Mesendoderm (in vitro differentiated cells): ENCODE measurements at regions not wholly inside any gene's neighbourhood (a gene's known extent, or its start where the extent isn't known, plus 50 kb on each side); places are given as distances from the start of the nearest gene placed in this dataset.

Experiments
- DNase-seq: peaks from one replicate; pipeline ENCODE4 v3.0.0; 2013
- H2AK5ac ChIP-seq: 2 replicates; pipeline ENCODE4 v1.6.1; 2013; ENCODE audit warnings: low read length, inconsistent platforms
- H2BK120ac ChIP-seq: 2 replicates; pipeline ENCODE4 v1.6.1; 2013; ENCODE audit warnings: low read depth, mild to moderate bottlenecking, low read length, moderate library complexity, mixed read lengths
- H2BK15ac ChIP-seq: replicated peaks from 2 replicates; pipeline ENCODE4 v1.6.1; 2013; ENCODE audit warnings: low read depth, mild to moderate bottlenecking, moderate library complexity
- H2BK5ac ChIP-seq: 2 replicates; pipeline ENCODE4 v1.6.1; 2013; ENCODE audit warnings: low read length, inconsistent platforms
- H3K18ac ChIP-seq: 2 replicates; pipeline ENCODE4 v1.6.1; 2013; ENCODE audit warnings: mild to moderate bottlenecking, low read length, mixed read lengths
- H3K23ac ChIP-seq: one replicate; pipeline ENCODE4 v1.6.1; 2013; ENCODE audit warnings: low read length
- H3K27ac ChIP-seq: 2 replicates; pipeline ENCODE4 v1.5.1; 2013; ENCODE audit warnings: low read depth, mild to moderate bottlenecking, inconsistent platforms, low read length, moderate library complexity
- H3K27me3 ChIP-seq: 2 replicates; pipeline ENCODE4 v1.6.1; 2013; ENCODE audit warnings: low read length, control low read depth, mild to moderate bottlenecking, inconsistent platforms; ENCODE audit not compliant: insufficient read depth, poor library complexity
- H3K36me3 ChIP-seq: 2 replicates; pipeline ENCODE4 v1.6.1; 2013; ENCODE audit warnings: low read length, inconsistent platforms; ENCODE audit not compliant: control insufficient read depth, insufficient read depth
- H3K4ac ChIP-seq: one replicate; pipeline ENCODE4 v1.6.1; 2013; ENCODE audit warnings: low read depth, mild to moderate bottlenecking, low read length, moderate library complexity
- H3K4me1 ChIP-seq: 2 replicates; pipeline ENCODE4 v1.6.1; 2013; ENCODE audit warnings: low read depth, low read length, inconsistent platforms; ENCODE audit not compliant: control insufficient read depth
- H3K4me2 ChIP-seq: 2 replicates; pipeline ENCODE4 v1.6.1; 2013; ENCODE audit warnings: low read length
- H3K4me3 ChIP-seq: 2 replicates; pipeline ENCODE4 v1.5.1; 2013; ENCODE audit warnings: mild to moderate bottlenecking, low read length
- H3K56ac ChIP-seq: one replicate; pipeline ENCODE4 v1.6.1; 2013; ENCODE audit warnings: low read length
- H3K79me1 ChIP-seq: 2 replicates; pipeline ENCODE4 v1.6.1; 2013; ENCODE audit warnings: low read length, inconsistent platforms
- H3K79me2 ChIP-seq: 2 replicates; pipeline ENCODE4 v1.6.1; 2013; ENCODE audit warnings: mild to moderate bottlenecking, low read length; ENCODE audit not compliant: control insufficient read depth, insufficient read depth
- H3K9ac ChIP-seq: 2 replicates; pipeline ENCODE4 v1.6.1; 2013; ENCODE audit warnings: low read length, inconsistent platforms
- H4K5ac ChIP-seq: one replicate; pipeline ENCODE4 v1.6.1; 2013; ENCODE audit warnings: low read length
- H4K8ac ChIP-seq: one replicate; pipeline ENCODE4 v1.6.1; 2013; ENCODE audit warnings: low read depth, mild to moderate bottlenecking, control low read depth, low read length, moderate library complexity
- WGBS: extraction: QIAGEN DNeasy Blood & Tissue Kit; methylation state at CpG from one replicate; pipeline ENCODE4 v1.1.7; 2013; ENCODE audit warnings: low lambda C conversion rate, missing lambda C conversion rate; ENCODE audit not compliant: insufficient coverage; ENCODE audit errors: extremely low coverage; 5-methylcytosine and 5-hydroxymethylcytosine counted together

- Histone ChIP-seq H3K79me1 (no peaks in the 10 kb centered on the region), H3K36me3 (no peaks in the 10 kb centered on the region), H3K4me1 (no peaks in the 10 kb centered on the region), H2BK5ac (no peak overlapping the region), H3K4ac (no peak overlapping the region), H3K9ac (no peak overlapping the region), H3K27ac (no peak overlapping the region), H2BK15ac (no peak overlapping the region), H2AK5ac (no peak overlapping the region), H4K5ac (no peak overlapping the region), H3K23ac (no peak overlapping the region), H3K27me3 (no peaks in the 10 kb centered on the region), H3K79me2 (no peaks in the 10 kb centered on the region), H3K4me2 (no peak overlapping the region), H4K8ac (no peak overlapping the region), H3K56ac (no peak overlapping the region), H3K4me3 (no peak overlapping the region), H3K18ac (no peak overlapping the region), H2BK120ac (no peak overlapping the region)
- no peak for DNase-seq
These were observed 574.5 kb upstream of the ZEB2 start for GRCh38 chr2:145094370-145094769.

GRCh38 chr2:145091967-145092366 lies 572.0 kb upstream of the ZEB2 start:
- Histone ChIP-seq H4K8ac (no peak overlapping the region), H3K4me3 (no peak overlapping the region), H3K23ac (no peak overlapping the region), H3K79me2 (no peaks in the 10 kb centered on the region), H3K9ac (no peak overlapping the region), H2BK5ac (no peak overlapping the region), H3K4ac (no peak overlapping the region), H3K56ac (no peak overlapping the region), H4K5ac (no peak overlapping the region), H2AK5ac (no peak overlapping the region), H3K18ac (no peak overlapping the region), H3K36me3 (no peaks in the 10 kb centered on the region), H3K79me1 (no peaks in the 10 kb centered on the region), H2BK120ac (no peak overlapping the region), H3K27me3 (no peaks in the 10 kb centered on the region), H3K4me1 (no peaks in the 10 kb centered on the region), H3K4me2 (no peak overlapping the region), H2BK15ac (no peak overlapping the region), H3K27ac (no peak overlapping the region)
- DNase-seq: no peak

DNA sequence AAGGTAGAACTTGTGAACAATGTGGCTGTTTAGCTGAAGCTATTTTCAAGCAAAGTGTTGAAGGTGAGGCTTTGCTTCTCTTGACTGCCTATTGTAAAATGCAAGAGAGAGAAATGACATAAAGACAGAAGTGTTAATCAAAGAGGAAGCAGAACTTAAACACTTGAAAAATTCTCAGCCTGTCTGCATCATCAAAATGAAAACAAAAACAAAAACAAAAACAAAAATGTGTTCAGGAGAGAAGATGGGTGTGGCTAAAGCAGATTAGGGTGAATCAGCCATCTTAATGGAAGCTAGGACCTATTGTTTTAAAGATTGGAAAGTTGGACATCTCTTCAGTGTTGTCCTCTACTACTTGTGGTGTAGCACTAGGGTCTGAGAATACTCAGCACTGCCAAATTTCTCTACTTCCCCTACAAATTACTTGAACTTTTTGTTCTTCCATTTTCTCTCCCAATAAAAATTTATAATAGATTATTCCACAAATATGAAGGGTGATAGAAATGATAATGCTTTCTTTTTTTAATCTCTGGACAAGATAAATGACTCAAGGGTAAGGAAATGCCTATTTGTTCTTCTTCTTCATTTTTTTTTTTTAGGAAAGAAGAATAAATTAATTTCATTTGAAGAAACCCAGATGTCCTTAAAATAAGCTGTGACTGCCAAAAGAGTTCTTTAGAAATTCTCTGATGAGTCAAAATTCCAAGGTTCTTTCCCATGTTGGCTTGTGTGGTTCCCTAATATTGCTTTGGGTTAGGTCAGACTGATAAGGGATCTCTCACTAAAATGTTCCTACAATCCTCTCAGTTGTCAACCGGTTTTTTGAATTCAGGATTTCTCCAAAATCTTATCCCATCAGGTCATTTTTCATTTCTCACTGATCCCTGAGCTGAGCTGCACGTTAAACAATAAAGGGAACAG lies 571.2 kb upstream of the ZEB2 start:
- Histone ChIP-seq H2BK120ac (no peak overlapping the region), H3K4ac (no peak overlapping the region), H3K4me1 (no peaks in the 10 kb centered on the region), H3K4me2 (no peak overlapping the region), H3K79me2 (no peaks in the 10 kb centered on the region), H3K4me3 (no peak overlapping the region), H4K5ac (no peak overlapping the region), H3K27ac (no peak overlapping the region), H4K8ac (no peak overlapping the region), H2BK5ac (no peak overlapping the region), H3K27me3 (no peaks in the 10 kb centered on the region), H3K36me3 (no peaks in the 10 kb centered on the region), H3K18ac (no peak overlapping the region), H2BK15ac (no peak overlapping the region), H3K23ac (no peak overlapping the region), H3K9ac (no peak overlapping the region), H3K79me1 (no peaks in the 10 kb centered on the region), H3K56ac (no peak overlapping the region), H2AK5ac (no peak overlapping the region)
- WGBS: no CpG with 5 or more reads among the region's 2 CpGs
- DNase-seq: no peak

DNA sequence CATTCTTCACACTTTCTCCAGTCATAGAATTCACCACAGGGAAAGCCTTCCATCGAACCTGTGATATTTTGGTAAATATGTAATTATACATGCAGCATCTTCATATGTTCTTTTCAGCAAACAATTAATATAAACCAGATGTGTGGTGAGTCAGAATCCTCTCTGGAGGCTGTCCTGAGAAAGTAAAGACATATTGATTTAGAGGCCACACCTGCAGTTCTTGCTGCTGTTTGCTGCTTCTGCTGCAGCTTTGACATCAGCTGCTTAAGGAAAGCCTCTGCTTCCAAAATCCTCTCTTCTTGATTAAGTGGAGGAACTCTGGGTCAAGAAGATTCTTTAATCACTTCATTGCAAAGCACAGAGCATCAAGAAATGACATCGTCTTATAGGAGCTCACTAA lies 568.8 kb upstream of the ZEB2 start:
- no peaks in the 10 kb centered on the region for H3K4me1 ChIP-seq
- no peak overlapping the region for H3K4me2 ChIP-seq
- H3K79me2 ChIP-seq: no peaks in the 10 kb centered on the region
- H3K9ac ChIP-seq: no peak overlapping the region
- no peak overlapping the region for H2BK15ac ChIP-seq
- no peak overlapping the region for H3K56ac ChIP-seq
- H3K27me3 ChIP-seq: no peaks in the 10 kb centered on the region
- no peak for DNase-seq
- no peak overlapping the region for H4K5ac ChIP-seq
- WGBS: no CpG with 5 or more reads among the region's 2 CpGs
- no peak overlapping the region for H3K18ac ChIP-seq
- no peak overlapping the region for H3K27ac ChIP-seq
- H2BK120ac ChIP-seq: no peak overlapping the region
- H3K4ac ChIP-seq: no peak overlapping the region
- no peaks in the 10 kb centered on the region for H3K79me1 ChIP-seq
- no peak overlapping the region for H3K23ac ChIP-seq
- H3K36me3 ChIP-seq: no peaks in the 10 kb centered on the region
- H2AK5ac ChIP-seq: no peak overlapping the region
- no peak overlapping the region for H4K8ac ChIP-seq
- no peak overlapping the region for H3K4me3 ChIP-seq
- no peak overlapping the region for H2BK5ac ChIP-seq

DNA sequence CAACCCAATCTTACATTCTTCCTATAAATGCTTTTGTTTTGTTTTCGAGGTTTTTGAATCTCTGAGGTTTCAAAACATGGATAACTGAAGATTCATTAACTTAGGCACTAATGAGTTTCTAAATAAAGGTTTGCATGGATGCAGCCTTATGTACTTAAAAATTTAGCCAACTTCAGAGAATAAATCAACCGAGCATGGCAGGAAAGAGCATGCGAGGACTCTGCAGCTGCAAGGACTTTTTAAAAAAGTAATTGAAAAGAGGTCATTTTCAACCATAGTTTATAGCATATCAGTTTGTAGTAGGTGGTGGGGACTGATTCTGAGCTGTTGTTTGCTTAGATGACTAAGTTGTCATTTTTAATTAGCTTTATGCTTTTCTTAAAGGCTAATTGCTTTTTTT lies 567.0 kb upstream of the ZEB2 start:
- H2BK5ac ChIP-seq: no peak overlapping the region
- H3K36me3 ChIP-seq: no peaks in the 10 kb centered on the region
- no peak overlapping the region for H3K9ac ChIP-seq
- H3K79me1 ChIP-seq: no peaks in the 10 kb centered on the region
- H3K27me3 ChIP-seq: no peaks in the 10 kb centered on the region
- H3K4me2 ChIP-seq: no peak overlapping the region
- no peak overlapping the region for H2BK120ac ChIP-seq
- H2BK15ac ChIP-seq: no peak overlapping the region
- no peak overlapping the region for H2AK5ac ChIP-seq
- no peak overlapping the region for H3K27ac ChIP-seq
- H3K4me1 ChIP-seq: no peaks in the 10 kb centered on the region
- H4K8ac ChIP-seq: no peak overlapping the region
- no peak overlapping the region for H3K18ac ChIP-seq
- no peaks in the 10 kb centered on the region for H3K79me2 ChIP-seq
- WGBS: no CpG with 5 or more reads among the region's 3 CpGs
- H3K56ac ChIP-seq: no peak overlapping the region
- H4K5ac ChIP-seq: no peak overlapping the region
- no peak overlapping the region for H3K4ac ChIP-seq
- no peak overlapping the region for H3K4me3 ChIP-seq
- DNase-seq: no peak
- no peak overlapping the region for H3K23ac ChIP-seq

DNA sequence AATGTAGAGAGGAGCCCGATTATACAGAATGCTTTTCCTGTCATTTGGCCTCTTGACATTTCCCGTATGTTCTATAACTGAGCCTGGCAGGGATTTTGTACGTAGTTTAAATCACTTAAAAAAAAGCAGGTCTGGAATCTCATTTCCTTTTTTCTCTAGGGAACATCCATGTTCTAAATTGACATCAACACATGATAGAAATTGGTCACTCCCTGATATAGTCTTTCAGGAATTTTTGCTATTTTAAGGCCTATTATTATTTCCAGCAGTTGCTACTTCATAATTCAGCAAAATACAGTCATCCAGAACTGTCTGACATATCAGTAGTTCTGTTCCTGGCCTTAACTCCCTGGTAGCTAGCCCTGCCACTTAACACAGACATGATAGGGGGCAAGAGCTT lies 565.7 kb upstream of the ZEB2 start:
- Histone ChIP-seq H3K9ac (no peak overlapping the region), H3K4me1 (no peaks in the 10 kb centered on the region), H3K4ac (no peak overlapping the region), H2BK5ac (no peak overlapping the region), H2AK5ac (no peak overlapping the region), H3K4me3 (no peak overlapping the region), H3K36me3 (no peaks in the 10 kb centered on the region), H3K79me1 (no peaks in the 10 kb centered on the region), H4K5ac (no peak overlapping the region), H3K27me3 (no peaks in the 10 kb centered on the region), H3K23ac (no peak overlapping the region), H2BK15ac (no peak overlapping the region), H3K18ac (no peak overlapping the region), H3K4me2 (no peak overlapping the region), H3K56ac (no peak overlapping the region), H4K8ac (no peak overlapping the region), H3K27ac (no peak overlapping the region), H3K79me2 (no peaks in the 10 kb centered on the region), H2BK120ac (no peak overlapping the region)
- WGBS: no CpG with 5 or more reads among the region's 3 CpGs
- no peak for DNase-seq
